ENCODE measurements at regions not wholly inside any gene's neighbourhood (a gene's known extent, or its start where the extent isn't known, plus 50 kb on each side); places are given as distances from the start of the nearest gene placed in this dataset.

DNA sequence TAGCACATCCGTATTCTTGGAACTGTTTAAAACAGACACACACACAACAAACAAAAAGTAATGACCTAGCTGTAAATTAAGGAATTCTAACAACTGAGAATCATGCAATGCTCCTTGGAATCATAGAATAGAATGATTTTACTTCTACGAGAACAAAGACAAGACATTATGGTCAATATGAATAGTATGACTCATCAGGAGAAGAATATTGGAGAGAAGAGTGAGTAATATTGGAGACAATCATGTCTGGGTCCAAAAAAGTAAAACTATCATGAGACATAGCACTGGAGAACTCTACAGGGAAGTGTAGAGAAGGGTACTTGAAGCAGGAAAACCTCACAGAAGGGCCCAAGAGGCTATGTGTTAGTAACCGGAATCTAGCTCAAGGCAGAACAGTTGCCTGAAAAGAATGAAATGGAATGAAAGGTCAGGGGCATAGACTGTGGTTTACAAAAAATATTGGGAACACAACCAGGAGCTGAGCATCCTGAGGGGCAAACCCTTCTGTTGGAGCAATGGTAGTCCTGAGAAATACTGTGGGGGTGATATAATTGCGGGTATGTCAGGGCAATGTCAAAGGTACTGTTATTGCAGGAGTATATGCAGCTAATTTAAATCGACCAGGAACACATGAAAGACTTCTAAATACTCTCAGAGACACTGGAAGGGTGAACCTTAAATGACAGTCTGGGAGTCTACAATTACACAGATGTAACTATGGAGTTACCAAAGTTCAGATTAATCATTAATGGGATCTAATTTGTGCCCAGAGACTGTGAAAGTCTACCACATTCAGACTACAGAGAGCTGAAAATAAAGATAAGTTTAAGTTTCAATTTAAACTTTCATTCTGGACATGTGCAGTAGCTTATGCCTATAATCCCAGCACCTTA, 201.2 kb downstream of the BCHE start:
- Histone ChIP-seq H2AFZ (ENCODE audit: control insufficient read depth, low read depth, low read length) (no peak overlapping the region), H3K9me3 (replicated peaks; ENCODE audit: control insufficient read depth, insufficient read depth, low read length) (no peaks in the 10 kb centered on the region), H3K79me2 (ENCODE audit: control insufficient read depth, insufficient read depth, low read length) (no peaks in the 10 kb centered on the region), H3K27me3 (replicated peaks in 1 of 2; ENCODE audit: control insufficient read depth in 2 of 2, insufficient read depth in 2 of 2, low read length in 1 of 2) (no peaks in the 10 kb centered on the region), H3K4me2 (ENCODE audit: control insufficient read depth, insufficient read depth) (no peak overlapping the region), H3K9ac (ENCODE audit: control insufficient read depth, insufficient read depth, low read length) (no peak overlapping the region), H3K27ac (ENCODE audit: control insufficient read depth, insufficient read depth) (no peak overlapping the region), H3K4me1 (ENCODE audit: control insufficient read depth, insufficient read depth, low read length) (no peaks in the 10 kb centered on the region), H3K4me3 (no peak overlapping the region), H4K20me1 (ENCODE audit: control insufficient read depth, insufficient read depth) (no peaks in the 10 kb centered on the region), H3K36me3 (ENCODE audit: control insufficient read depth in 2 of 2, insufficient read depth in 2 of 2, low read length in 1 of 2) (no peaks in the 10 kb centered on the region)
- in situ Hi-C loops (cut with MboI) (no loop called here), intact Hi-C loops (cut with micrococcal nuclease; ENCODE audit: unreplicated experiment) (no loop called here)
- no peak for DNase-seq (ENCODE audit: low read depth, low spot score)
- SMC1A ChIA-PET (ENCODE audit: uncharacterized antibody, unreplicated experiment), result interaction anchor here (0.7 to 2.5 kb wide), 7 partner anchors 9 to 98 kb away, joined by 3 to 8 read pairs (median 3); no protein-coding TSS in a partner anchor
- TF ChIP-seq ZZZ3 (IDR thresholded peaks at IDR 0.05; ENCODE audit: control insufficient read depth, insufficient read length, low read depth) (no peak), CHD4 (IDR thresholded peaks at IDR 0.05) (no peak), POLR2AphosphoS2 (IDR thresholded peaks at IDR 0.05; ENCODE audit: low read depth, low read length) (no peak), MXI1 (IDR thresholded peaks at IDR 0.05; ENCODE audit: low read depth, low read length) (no peak)
- TF ChIP-seq, protein P1, sequence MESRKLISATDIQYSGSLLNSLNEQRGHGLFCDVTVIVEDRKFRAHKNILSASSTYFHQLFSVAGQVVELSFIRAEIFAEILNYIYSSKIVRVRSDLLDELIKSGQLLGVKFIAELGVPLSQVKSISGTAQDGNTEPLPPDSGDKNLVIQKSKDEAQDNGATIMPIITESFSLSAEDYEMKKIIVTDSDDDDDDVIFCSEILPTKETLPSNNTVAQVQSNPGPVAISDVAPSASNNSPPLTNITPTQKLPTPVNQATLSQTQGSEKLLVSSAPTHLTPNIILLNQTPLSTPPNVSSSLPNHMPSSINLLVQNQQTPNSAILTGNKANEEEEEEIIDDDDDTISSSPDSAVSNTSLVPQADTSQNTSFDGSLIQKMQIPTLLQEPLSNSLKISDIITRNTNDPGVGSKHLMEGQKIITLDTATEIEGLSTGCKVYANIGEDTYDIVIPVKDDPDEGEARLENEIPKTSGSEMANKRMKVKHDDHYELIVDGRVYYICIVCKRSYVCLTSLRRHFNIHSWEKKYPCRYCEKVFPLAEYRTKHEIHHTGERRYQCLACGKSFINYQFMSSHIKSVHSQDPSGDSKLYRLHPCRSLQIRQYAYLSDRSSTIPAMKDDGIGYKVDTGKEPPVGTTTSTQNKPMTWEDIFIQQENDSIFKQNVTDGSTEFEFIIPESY (IDR thresholded peaks at IDR 0.05), result no peak
- ATAC-seq, result peak; percentile 73
- FAIRE-seq, result no peak
- BruUV-seq (replicated peaks), result no TSS peak
- POLR2A ChIA-PET, result interaction anchor here (1.0 kb wide), 1 partner anchor 129 kb away, joined by 3 read pairs; no protein-coding TSS in a partner anchor
- CTCF ChIA-PET, result interaction anchor here (0.7 to 1.5 kb wide), 3 partner anchors 10 to 417 kb away, joined by 3 read pairs; no protein-coding TSS in a partner anchor
- RAD21 ChIA-PET (ENCODE audit: unreplicated experiment), result interaction anchor here (0.8 to 1.7 kb wide), 3 partner anchors 16 to 148 kb away, joined by 3 to 6 read pairs (median 4); no protein-coding TSS in a partner anchor
- WGBS (ENCODE audit: insufficient coverage, insufficient replicate concordance, low lambda C conversion rate, missing lambda C conversion rate), result 26% methylated on average over 5 of the region's 5 CpGs

Data from GM12878 (cell line).